HG03139 (cell line): ENCODE measurements at regions not wholly inside any gene's neighbourhood (a gene's known extent, or its start where the extent isn't known, plus 50 kb on each side); places are given as distances from the start of the nearest gene placed in this dataset.
"Not testable (repeated sequence)": the region's sequence is repeated elsewhere in the genome, so short reads cannot be mapped to it uniquely, and the experiment has no call there.

Source experiments
- ATAC-seq: cut with Tn5 transposase; IDR thresholded peaks from one replicate; pipeline ENCODE4 v1.9.1; 2021; ENCODE audit not compliant: unreplicated experiment

DNA sequence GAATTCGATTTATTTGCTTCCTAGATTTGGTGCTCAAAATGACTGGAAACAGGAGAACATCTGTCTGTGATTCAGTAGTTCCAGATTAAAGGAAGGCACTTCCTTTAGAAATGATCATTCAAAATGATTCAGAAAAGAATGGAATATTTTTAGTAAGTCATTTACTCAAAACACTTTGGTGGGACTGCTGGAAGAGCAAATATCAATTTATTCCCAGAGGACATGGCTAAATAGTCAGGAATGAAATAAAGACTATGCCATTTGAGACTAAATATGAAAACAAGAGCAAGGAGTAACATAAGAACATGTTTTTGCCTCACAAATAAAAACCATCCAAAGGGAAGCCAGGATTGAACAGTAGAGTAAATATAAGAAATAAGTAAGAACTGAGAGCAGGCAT is 138.6 kb upstream of the RASA1 start:
- ATAC-seq = no peak

DNA sequence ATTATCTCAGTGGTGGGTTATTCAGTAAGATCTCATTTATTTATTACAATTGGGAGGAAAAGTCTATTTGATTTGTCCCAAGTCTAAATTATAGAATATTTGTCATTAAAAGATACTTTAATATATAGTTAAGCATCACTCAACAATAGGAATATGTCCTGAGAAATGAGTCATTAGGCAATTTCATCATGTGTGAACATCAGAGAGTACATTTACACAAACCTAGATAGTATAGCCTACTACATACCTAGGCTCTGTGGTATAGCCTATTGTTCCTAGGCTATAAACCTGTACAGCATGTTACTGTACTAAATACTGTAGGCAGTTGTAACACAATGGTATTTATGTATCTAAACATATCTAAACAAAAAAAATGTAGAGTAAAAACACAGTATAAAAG is 135.0 kb upstream of the RASA1 start:
- no peak for ATAC-seq

DNA sequence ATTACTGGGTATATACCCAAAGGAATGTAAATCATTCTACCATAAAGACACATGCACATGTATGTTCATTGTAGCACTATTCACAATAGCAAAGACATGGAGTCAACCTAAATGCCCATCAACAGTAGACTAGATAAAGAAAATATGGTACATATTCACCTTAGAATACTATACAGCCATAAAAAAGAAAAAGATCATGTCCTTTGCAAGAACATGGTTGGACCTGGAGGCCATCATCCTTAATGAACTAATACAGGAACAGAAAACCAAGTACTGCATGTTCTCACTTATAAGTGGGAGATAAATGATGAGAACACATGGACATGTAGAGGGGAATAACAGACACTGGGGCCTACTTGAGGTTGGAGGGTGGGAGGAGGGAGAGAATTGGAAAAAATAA is 133.2 kb upstream of the RASA1 start:
- not testable (repeated sequence) for ATAC-seq

DNA sequence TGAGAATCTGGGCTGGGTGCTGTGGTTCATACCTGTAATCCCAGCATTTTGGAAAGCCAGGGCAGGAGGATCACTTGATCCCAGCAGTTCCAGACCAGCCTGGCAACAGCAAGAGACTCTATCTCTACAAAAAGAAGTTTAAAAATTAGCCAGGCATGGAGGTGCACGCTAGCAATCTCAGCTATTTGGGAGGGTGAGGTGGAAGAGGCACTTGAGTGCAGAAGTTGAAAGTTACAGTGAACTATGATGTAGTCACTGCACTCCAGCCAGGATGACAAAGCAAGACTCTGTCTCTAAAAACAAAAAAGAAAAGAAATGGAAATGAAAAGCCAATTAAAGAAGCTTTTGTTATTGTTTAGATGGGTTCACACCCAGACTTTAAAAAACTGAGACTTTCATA is 131.6 kb upstream of the RASA1 start:
- no peak for ATAC-seq

DNA sequence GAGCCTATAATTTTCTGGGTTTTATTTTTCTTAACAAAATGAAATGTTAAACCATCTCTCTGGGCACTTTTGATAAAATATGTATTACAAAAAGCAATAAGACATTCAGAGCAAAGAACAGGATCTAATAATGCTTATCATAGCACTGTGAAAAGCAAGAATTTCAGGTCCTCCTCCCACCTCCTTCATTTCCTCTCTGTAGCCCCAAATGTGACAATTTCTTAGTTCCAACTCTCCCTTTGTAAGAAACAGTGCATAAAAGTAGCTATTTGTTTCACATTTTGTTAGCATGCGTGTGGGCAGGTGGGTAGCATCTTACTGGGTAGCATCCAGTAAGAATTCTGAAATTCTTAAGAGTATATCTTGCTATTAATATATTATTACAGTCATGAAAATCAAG is 130.9 kb upstream of the RASA1 start:
- no peak for ATAC-seq

DNA sequence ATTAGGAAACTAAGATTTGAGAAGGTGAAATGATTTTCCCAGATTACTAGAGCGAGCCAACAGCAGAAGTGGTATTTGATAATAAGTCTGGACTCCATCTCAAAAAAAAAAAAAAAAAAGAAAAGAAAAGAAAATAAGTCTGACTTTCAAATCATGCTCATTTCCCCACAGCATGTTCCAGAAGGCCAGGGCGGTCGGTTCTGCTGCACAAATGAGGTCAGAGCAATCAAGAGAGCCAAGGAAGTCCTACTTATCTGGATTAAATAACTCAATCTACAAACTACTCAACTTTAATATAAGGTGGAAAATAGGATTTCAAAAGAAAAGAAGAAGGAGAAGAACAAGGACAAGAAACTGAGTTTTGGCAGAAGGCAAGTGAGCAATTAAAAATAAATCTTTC is 130.4 kb upstream of the RASA1 start:
- ATAC-seq = no peak

DNA sequence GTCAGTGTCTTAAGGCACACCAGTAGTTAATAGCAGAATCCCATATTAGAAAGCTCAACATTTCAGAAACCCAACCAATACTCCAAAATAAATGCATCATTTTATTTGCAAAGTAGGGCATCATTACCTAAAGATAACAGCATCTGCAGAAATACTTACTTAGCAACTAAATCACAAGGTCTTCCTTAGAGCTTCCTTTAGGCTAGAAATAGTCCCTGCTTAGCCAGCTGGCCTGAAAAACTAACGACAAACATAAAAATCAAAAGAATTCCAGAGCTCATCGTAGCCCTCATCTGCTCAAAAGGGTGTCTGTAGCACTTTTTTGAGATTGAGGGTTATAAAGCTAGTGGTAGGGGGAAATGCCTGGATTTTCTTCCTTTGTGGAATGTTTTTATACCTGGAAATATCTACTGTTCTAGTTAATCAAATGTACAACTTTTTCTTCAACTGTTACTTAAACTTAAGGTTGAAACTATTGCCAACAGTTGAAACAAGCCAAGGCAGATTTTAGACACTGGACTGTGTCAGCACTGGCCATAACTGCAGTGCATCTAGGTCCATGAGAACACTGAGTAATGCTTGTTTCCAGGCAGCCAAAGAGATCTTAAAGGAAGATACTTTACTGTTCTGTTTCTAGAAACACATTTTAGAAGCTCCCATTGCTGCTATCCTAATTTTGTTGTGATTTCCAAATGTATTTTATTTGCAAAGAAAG is 129.4 kb upstream of the RASA1 start:
- no peak for ATAC-seq

DNA sequence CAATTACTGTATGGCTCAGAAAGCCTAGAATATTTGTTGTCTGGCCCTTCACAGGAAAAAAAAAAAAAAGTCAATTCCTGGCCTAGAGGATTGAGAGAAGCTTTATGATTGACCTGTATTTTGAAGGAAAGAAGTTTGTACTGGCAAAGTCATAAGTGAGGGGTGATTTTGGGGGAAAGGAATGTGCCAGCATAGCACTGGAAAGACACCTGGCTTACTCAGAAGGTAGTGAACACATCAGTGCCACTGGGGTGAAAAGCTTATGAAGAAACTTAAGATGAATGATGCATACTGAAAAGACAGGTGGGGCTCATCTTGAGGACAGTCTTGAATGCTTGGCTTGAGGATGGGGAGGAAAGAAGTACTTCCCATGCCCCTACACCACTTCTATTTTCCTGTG is 127.9 kb upstream of the RASA1 start:
- no peak for ATAC-seq

DNA sequence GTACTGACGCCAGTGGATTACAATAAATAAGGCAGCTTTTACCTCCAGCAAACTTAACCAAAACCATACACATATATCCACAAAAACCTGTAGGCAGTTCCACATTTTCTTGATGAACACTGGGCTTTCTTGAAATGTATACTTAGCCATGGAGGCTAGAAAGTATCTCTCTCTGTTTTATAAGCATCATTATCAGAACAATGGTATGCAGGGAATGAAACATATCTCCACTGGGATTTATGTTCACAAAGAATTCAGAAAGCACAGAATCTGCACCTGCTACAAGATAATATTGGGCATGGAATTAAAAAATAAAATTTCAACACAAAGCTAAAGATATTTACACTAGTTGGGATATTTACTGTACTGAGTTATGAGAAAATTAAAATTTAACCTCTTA is 126.1 kb upstream of the RASA1 start:
- no peak for ATAC-seq

DNA sequence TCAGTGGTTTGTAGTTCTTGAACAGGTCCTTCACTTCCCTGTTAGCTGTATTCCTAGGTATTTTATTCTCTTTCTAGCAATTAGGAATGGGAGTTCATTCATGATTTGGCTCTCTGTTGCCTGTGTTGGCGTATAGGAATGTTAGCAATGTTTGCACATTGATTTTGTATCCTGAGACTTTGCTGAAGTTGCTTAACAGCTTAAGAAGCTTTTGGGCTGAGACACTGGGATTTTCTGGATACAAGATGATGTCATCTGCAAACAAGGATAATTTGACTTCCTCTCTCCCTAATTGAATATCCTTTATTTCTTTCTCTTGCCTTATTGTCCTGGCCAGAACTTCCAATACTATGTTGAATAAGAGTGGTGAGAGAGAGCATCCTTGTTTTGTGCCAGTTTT is 121.8 kb upstream of the RASA1 start:
- ATAC-seq = not testable (repeated sequence)

DNA sequence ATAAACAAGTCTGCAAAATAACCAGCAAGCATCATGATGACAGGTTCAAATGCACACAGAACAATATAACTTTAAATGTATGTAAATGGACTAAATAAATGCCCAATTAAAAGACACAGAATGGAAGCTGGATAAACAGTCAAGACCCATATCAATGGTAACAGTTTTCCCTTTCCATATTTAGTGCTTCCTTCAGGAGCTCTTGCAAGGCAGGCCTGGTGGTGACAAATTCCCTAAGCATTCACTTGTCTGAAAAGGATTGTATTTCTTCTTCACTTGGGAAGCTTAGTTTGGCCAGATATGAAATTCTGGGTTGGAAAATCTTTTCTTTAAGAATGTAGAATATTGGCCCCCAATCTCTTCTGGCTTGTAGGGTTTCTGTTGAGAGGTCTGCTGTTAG is 120.2 kb upstream of the RASA1 start:
- ATAC-seq = no peak

DNA sequence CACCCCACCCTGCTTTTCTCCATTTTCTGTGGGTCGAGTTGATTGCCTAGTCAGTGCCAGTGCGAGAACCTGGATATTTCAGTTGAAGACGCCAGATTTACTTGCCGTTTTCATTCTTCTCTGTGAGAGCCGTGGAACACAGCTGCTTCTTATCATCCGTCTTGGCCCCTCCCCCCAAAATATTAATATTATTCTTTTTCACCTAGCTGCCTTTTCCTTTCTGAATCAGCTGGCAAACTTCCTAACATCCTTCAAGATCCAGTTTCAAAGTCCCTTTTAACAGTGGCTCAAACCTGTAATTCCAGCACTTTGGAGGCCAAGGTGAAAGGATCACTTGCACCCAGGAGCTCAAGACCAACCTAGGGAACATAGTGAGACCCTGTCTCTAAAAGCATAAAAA is 117.1 kb upstream of the RASA1 start:
- ATAC-seq = no peak

DNA sequence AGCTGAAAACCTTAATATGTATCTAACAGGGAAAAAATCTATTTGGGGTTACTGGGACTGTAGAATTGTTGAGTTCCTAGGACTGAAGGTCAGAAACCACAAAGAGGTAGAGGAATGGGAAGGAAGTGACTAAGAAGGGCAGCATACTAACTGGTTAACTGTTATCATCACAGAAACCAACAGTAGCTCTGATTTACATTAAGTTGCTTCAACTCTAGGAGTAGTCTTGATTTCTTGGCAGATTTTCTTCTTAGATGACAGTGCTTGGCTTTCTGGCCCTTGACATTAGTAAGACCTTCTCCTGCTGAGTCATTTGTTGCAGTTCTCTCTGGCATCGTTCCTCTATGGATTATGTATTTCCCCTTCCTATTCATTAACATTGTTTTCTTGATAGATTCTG is 116.1 kb upstream of the RASA1 start:
- ATAC-seq = no peak

DNA sequence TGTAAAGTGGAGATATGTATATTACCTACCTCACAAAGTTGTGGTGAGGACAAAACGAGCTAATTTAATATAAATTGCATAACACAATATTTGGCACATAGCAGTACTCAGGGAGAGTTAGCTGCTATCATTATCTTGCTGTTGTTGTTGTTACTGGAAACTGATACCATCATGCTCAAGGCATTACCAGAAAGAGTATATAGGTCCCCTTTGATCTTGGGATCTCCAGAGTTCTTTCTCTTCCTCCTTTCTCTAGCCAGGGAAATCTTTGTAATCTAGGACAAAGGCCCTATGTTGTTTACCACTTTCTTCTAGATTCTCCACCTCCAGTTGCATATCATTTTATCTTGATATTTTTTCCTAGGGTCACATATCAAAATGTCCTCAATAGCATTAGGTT is 114.8 kb upstream of the RASA1 start:
- ATAC-seq = no peak

DNA sequence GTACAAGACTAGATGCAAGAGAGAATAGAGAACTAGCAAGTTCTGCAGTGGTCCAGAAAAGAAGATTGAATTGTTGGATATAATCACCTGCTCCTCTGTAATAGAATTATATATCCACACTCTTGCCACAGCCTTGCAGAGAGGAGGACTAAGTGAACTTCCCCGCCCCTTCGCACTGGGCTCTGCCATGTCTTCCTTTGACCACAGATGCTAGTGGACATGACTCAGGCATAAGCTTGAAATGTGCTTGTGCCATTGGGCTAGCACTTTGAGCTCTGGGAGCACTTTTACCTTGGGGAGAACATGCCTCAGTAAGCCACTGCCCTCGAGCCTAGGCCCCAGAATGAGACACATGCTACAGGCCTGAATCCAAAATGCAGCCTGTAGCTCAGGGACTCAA is 113.5 kb upstream of the RASA1 start:
- ATAC-seq = no peak

DNA sequence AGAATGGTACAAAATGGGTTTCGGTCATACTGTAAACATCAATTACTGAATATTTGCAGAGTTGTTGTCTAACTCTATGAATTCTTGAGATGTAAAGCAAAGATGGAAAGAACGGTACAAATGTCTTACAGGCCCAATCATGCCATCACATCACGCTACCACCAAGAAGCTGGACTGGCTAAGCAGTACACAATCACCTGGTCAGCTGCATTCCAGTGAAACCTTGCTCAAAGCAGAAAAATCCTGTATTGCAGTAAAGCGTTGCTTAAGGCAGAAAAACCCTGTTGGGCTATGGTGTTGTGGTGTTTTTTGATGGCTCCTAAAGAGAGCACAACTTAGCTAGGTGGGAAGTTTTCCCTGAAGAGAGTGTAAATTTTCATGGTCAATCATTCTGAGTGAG is 112.6 kb upstream of the RASA1 start:
- ATAC-seq = no peak

DNA sequence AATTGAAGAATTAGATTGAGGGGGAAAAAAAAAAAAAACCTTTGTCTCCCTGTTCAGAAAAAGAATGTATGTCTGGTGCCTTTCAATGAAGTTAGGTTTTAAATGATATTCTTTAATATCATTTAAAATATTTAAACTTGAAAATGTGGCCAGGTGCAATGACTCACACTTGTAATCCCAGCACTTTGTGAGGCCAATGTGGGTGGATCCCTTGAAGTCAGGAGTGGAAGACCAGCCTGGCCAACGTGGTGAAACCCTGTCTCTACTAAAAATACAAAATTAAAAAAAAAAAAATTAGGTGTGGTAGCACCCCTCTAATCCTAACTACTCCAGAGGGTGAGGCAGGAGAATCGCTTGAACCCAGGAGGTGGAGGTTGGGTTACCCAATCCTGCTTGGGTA is 111.1 kb upstream of the RASA1 start:
- no peak for ATAC-seq

DNA sequence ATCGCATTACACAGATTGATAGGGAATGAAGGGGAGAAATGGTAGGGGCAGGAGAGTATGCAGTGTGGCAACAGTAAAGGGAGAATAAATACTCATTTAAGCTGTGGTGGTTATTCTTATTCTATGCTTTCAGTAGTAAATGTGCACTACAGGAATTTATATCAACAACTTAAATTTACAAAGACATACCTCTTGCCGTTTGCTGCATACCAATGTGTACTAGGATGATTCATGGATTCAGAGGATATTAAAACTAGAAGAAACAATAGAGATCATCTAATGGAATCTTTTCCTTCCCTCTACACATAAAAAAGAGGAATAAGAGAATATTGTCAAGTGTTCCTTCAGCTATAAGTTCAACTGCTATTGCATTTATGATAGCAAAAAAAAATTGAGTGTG is 103.3 kb upstream of the RASA1 start:
- no peak for ATAC-seq

DNA sequence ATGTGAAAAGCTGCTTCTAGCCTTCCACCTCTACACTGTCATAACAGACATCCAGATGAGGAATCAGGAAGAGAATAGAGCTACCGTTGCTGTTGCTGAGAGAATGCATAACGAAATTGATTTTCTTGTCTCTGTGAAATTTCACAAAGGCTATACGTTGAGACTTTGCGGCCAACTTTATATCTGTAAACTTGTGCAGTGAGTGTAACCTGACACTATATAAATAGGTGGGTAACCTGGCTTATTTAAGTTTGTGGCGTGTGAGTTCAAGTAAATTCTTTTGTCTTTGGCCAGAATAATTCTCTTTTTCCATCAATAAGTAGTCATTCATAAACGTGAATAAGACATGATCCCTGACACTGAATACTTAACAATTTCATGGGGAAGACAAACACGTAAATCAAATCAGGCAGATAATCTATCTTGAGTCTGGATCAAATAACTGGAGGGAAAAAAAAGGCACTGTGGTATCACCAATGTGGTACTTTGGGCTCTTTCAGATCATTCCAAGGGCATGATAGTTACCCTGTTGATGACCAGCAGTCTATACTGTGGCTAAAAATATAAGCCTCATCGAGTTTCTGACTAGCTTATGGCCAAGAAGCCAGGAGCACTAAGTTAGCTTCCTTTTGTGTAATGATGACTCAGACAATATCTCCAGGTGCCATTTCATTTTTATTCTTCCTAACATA is 98.2 kb upstream of the RASA1 start:
- ATAC-seq = no peak

DNA sequence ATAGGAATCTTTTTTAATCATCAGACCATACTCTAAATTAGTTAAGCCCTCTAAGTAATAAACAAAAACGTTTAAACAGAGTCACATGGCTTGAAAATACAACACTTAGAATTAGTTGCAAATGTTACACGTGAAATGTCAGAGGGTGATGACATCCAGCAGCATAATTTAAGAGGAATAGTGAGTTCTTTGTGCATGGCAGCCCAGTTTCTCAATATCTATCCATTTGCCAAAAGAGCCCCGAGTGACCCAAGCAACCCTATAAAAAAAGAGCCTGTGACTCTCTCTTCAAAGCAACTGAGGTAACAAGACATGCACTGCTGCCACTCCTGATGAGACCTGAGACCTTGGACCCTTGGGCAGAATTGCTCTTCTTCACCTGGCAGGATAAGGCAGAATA is 96.9 kb upstream of the RASA1 start:
- ATAC-seq = no peak

DNA sequence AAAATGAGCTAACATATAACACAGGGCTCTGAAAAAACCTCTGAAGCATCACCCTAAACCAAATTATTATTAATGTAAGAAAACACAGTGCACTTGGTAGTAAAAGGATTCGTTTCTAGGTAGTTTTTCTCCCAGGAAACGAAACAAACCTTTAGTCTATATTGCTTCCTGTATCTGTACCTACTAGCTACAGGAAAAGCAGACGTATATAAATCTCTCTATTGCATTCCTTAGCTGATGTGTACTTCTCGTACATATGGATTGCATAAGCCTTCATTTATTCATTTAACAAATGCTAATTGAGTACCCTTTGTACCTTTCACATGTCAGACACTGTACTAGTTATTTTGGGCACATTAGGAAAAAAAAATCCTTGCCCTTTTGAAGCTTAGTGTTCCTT is 85.0 kb upstream of the RASA1 start:
- no peak for ATAC-seq

DNA sequence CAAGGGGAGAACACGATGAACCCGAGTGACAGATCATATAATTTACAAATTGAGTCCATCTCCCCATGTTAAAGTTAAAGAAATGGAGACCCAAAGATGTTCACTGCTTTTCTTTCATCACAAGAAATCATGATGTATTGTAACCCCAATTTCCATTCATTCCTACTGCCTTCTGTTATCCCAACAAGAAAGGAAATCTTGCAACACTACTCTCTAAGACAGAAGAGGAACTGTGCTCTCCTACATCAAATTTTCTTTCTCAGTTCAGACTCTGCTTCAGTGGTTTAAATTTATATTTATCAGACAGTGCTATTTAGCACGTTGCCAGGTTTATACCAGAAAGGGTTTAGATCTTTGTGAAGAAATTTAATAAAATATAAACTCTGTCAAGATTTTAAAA is 83.8 kb upstream of the RASA1 start:
- ATAC-seq = no peak

DNA sequence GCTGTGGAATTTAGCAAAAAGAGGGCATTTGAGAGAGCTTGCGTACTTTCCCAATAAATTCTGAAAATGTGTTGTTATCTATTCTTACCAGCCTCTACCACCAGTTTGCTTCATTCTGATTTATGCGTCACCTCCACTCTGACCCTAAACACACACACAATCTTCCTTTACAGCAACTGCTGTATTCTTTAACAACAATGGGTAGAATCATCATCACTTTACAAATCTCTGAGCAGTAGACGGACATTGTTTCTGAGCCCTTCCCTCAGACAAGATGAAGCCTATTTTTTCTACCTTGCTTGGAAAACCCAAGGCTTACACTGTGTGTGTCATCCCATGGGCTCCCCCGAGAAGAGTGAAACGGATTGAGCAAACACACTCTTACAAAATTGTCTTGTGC is 83.1 kb upstream of the RASA1 start:
- no peak for ATAC-seq
